OCI-M2 (cell line): ENCODE measurements at regions not wholly inside any gene's neighbourhood (a gene's known extent, or its start where the extent isn't known, plus 50 kb on each side); places are given as distances from the start of the nearest gene placed in this dataset.

Source experiments
- DNase-seq: peaks from one replicate; lab custom pipeline; 2025; ENCODE audit not compliant: unreplicated experiment; lab: John Stamatoyannopoulos, UW

GRCh38 chrX:125778261-125778660 lies 387.8 kb downstream of the DCAF12L2 start:
- DNase-seq: no peak

GRCh38 chrX:125782184-125782583 lies 383.9 kb downstream of the DCAF12L2 start:
- no peak for DNase-seq

GRCh38 chrX:125786316-125786715 lies 379.8 kb downstream of the DCAF12L2 start:
- DNase-seq: no peak

DNA sequence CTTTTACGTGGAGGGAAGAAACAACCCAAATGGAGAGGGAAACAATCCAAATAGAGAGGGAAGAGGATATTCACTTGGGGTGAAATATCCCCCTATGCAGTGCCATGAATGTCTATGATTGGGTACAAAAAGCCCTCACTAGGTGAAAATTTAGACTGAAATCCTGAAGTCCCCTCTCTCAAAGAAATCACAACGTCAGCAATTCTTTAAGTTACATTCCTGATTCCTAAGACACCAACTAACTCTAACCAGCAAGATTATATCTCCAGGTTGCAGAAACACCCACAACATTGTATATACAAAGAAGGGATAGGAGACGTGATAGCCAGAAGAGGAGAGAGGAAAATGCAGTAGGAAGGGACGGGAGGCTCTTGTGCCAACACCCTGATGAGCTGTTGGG lies 374.3 kb downstream of the DCAF12L2 start:
- no peak for DNase-seq

- DNase-seq: no peak
Observed at GRCh38 chrX:125810856-125811255, 355.2 kb downstream of the DCAF12L2 start.

GRCh38 chrX:125826080-125826479 lies 340.0 kb downstream of the DCAF12L2 start:
- no peak for DNase-seq

DNA sequence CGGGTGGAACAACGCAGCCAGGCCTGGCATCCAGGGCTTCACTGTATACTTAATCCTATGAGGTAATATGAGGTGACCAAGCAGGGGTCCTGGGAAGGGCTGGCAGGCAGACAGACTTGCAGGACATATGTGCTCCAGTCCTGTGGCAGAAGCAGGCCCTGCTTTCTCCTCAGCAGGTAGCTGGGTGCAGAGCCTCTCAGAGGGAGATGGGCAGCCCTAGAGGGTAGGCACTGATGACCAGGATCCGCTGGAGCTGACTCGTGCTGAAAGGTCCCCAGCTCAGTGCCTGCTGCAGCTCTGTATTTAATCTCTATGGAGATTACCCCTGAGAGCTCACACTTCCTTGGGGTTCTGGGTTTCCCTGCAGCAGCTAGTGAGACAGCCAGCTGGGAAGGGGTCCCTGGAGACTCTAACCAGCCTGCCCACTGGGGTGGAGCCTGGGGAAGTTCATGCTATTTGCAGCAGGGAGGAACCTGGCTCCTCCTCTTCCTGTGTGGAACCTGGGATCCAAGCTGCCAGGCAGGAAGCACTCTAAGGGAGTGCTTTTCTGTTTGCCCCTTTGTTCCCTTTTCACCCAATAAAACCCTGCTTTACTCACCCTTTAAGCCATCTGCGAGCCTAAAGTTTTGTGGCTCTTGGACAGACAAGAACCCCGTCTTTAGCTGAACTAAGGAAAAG lies 339.2 kb downstream of the DCAF12L2 start:
- DNase-seq: no peak

DNA sequence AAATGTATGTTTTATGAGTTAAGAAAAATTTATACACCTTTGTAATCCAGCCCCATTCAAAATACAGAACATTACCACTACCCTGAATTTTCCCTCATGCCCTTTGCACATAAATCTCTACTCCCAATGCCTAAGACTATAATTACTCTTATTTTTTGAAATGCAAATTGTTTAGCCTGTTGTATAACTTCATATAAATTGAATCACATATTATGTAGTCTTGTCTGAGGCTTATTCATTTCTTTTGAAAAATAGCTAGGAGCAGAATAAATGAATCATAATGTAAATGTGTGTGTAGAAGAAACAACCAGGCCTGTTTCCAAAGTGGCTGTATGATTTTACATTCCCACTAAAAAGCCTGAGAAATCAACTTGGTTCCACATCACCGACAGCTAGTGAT lies 319.8 kb downstream of the DCAF12L2 start:
- DNase-seq: no peak

- no peak for DNase-seq
Observed at GRCh38 chrX:125850693-125851092, 315.4 kb downstream of the DCAF12L2 start.

DNA sequence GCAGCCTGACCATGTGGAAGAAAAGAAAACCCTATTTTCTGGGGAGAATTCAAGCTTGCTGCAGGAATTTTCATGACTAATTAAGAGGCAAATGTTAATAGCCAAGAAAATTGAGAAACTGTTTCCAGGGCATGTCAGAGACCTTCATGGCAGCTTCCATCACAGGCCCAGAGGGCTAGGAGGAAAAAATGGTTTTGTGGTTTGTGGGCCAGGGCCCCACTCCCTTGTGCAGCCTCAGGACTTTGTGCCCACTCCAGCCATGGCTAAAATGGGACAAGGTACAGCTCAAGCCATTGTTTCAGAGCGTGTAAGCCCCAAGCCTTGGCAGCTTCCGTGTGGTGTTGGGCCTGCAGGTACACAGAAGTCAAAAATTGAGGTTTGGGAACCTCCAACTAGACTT lies 282.9 kb downstream of the DCAF12L2 start:
- DNase-seq: no peak

- no peak for DNase-seq
Observed at GRCh38 chrX:125894947-125895346, 271.1 kb downstream of the DCAF12L2 start.

DNA sequence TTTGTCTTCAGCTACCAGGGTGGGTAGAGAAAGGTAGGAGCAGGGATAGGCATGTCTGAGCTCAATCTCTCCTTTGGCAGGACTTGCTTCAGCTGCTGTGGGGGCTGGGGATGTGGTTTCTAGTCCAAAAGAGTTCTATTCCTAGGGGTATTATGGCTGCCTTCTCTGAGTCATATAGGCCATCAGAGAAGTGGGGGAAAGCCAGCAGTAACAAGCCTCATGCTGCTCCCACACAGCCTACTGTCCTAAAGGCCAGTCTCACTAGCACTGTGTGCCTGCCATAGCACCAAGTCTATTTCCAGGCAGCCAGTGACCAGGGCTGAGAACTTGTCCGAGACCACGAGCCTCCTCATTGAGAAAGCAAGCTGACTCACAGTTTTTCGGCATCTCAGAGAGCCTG lies 270.6 kb downstream of the DCAF12L2 start:
- no peak for DNase-seq

DNA sequence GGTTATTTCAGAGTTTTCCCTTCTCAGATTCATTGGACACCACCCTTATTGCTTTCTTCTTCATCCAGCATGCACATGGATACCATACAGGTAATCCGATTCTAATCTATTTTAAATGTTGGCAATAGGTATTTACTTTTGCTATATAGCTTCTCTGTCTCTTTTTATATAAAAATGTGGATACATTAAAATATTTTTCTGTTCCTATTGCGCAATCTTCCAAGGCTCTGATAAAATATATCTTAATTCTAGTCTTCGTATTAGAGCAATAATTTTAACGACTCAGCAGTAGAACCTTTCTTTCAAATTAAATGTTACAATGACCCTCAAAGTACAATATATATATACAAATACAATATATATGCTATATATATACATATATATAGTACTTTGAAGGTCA lies 239.8 kb downstream of the DCAF12L2 start:
- no peak for DNase-seq

GRCh38 chrX:125940985-125941384 lies 225.1 kb downstream of the DCAF12L2 start:
- DNase-seq: no peak

DNA sequence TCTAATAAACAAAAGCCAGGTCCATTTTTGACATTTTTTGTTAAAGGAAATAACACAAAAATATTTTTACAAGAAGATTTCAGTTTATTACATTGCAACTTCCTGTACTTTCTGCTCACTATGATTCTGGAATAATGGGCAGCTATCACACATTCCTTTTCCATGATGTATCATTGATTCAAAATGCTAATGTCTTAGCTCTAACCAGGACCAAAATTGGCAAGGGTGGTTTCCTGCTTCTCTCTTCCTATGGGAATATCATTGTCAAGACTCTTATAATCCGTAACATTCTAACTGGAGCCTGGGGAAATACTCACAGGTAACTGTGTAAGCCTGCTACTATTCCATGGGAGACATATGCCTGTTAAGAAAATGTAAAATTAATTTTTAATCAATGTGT lies 218.6 kb downstream of the DCAF12L2 start:
- no peak for DNase-seq

- DNase-seq: no peak
Observed at GRCh38 chrX:125952973-125953372, 213.1 kb downstream of the DCAF12L2 start.

GRCh38 chrX:125953814-125954213 lies 212.3 kb downstream of the DCAF12L2 start:
- DNase-seq: no peak

DNA sequence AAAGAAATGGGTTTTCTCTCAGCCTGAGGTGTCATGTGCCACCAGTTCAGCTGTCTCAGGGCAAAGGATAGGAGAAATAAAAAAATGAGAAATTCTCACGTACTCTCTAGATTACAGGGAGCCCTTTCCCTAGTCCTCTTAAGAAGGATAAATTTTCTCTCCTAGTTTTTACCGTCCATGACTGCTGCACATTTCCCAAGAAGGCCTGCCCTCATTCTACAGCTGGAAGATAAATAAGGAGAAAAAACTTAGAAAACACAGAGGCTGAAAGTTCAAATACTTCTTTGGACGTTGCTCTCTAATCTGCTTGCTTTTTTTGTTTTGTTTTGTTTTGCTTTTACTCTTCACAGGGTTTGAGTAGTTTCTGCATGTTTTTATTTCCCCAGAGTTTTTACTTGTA lies 211.9 kb downstream of the DCAF12L2 start:
- no peak for DNase-seq

DNA sequence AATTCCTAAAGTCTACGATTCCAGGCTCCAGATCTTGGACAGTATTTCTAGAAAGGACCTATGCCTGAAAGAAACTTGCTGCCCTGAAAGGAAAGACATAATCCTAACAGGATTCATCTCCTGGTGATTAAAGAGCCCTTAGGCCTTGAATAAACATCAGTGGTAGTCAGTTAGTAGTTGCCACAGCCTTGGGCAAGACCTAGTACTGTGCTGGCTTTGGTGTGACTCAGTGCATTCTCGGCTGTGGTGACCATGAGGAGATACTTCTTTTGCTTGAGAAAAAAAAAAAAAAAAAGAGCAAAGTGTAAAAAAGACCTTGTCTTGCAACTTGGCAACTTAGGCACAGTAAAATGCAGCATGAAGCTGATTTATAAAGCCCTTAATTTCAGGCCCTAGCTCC lies 188.2 kb downstream of the DCAF12L2 start:
- no peak for DNase-seq

- no peak for DNase-seq
Observed at GRCh38 chrX:125998432-125998831, 167.7 kb downstream of the DCAF12L2 start.

- DNase-seq: no peak
Observed at GRCh38 chrX:126027229-126027628, 138.9 kb downstream of the DCAF12L2 start.

- no peak for DNase-seq
Observed at GRCh38 chrX:126030021-126030420, 136.1 kb downstream of the DCAF12L2 start.

DNA sequence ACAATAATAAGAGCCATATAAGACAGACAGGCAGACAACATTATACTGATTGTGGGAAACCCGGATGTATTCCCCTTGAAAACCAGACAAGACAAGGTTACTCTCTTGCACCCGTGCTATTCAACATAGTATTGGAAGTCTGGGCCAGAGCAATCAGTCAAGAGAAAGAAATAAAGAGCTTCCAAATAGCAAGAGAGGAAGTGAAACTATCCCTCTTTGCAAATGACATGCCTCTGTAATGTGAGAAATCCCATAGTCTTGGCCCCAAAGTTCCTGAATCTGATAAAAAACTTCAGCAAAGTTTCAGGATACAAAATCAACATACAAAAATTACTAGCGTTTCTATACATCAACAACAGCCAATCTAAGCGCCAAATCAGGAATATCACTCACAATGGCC lies 102.1 kb downstream of the DCAF12L2 start:
- DNase-seq: no peak
